ENCODE measurements at regions not wholly inside any gene's neighbourhood (a gene's known extent, or its start where the extent isn't known, plus 50 kb on each side); places are given as distances from the start of the nearest gene placed in this dataset.

DNA sequence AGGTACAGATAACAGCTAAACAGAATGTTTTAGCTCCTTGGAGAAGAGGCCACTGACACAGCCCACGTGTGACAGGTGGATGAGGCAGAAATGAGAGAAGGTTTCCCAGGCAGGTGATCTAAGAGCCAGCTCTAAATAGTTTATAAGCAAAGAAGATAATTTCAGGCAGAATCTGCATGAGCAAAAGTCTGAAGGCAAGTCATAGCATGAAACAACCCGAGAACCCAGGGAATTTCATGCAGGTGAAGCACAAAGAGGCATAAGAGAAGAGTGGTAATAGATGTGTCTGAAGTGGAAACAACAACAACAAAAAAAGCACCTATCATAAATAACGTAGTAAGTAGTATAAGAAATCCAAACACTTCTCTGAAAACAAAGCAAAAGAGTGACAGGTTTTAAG, 275.8 kb upstream of the CPEB2 start:
- no peak for TF ChIP-seq CTCF (conservative IDR thresholded peaks at IDR 0.05; ENCODE audit: low read depth in 2 of 2)
- no peak for TF ChIP-seq EZH2 (IDR thresholded peaks at IDR 0.05; ENCODE audit: low read depth, unreplicated experiment)

Data from GM23338 (cell line).